ENCODE measurements at regions not wholly inside any gene's neighbourhood (a gene's known extent, or its start where the extent isn't known, plus 50 kb on each side); places are given as distances from the start of the nearest gene placed in this dataset.
"Not testable (repeated sequence)": the region's sequence is repeated elsewhere in the genome, so short reads cannot be mapped to it uniquely, and the experiment has no call there.

- Mint-ChIP-seq H3K27me3 (ENCODE audit: low read depth) (peaks cover 47% of the 10 kb centered on the region), H3K4me3 (no peak overlapping the region), H3K9me3 (no peaks in the 10 kb centered on the region), H3K4me1 (ENCODE audit: low read depth) (no peaks in the 10 kb centered on the region), H3K27ac (no peak overlapping the region), H3K36me3 (ENCODE audit: insufficient read depth in 2 of 2) (no peaks in the 10 kb centered on the region)
- DNase-seq, result no peak
- ATAC-seq (replicated peaks in 1 of 2), result no peak
These were observed 68.0 kb downstream of the LUZP4 start for GRCh38 chrX:115357326-115358120.

- not testable (repeated sequence) for H3K9me3 Mint-ChIP-seq; H3K4me1 Mint-ChIP-seq (ENCODE audit: low read depth); DNase-seq; H3K27ac Mint-ChIP-seq; H3K4me3 Mint-ChIP-seq; ATAC-seq (replicated peaks in 1 of 2); H3K36me3 Mint-ChIP-seq (ENCODE audit: insufficient read depth in 2 of 2)
- H3K27me3 Mint-ChIP-seq (ENCODE audit: low read depth), result peaks cover 51% of the 10 kb centered on the region
These were observed 70.0 kb downstream of the LUZP4 start for GRCh38 chrX:115359508-115359907.

- ATAC-seq (replicated peaks in 1 of 2), result no peak
- Mint-ChIP-seq H3K9me3 (no peaks in the 10 kb centered on the region), H3K4me3 (no peak overlapping the region), H3K27ac (no peak overlapping the region), H3K27me3 (ENCODE audit: low read depth) (peaks cover 49% of the 10 kb centered on the region), H3K36me3 (ENCODE audit: insufficient read depth in 2 of 2) (no peaks in the 10 kb centered on the region), H3K4me1 (ENCODE audit: low read depth) (no peaks in the 10 kb centered on the region)
- no peak for DNase-seq
These were observed 70.8 kb downstream of the LUZP4 start for GRCh38 chrX:115360220-115360781.

GRCh38 chrX:115362334-115363095, 73.0 kb downstream of the LUZP4 start:
- H3K27ac Mint-ChIP-seq, result no peak overlapping the region
- ATAC-seq (replicated peaks in 1 of 2) (peak; percentile 43 to 59), DNase-seq (peak; percentile 0 to 5)
- no peaks in the 10 kb centered on the region for H3K4me1 Mint-ChIP-seq (ENCODE audit: low read depth)
- no peaks in the 10 kb centered on the region for H3K36me3 Mint-ChIP-seq (ENCODE audit: insufficient read depth in 2 of 2)
- H3K4me3 Mint-ChIP-seq, result no peak overlapping the region
- H3K27me3 Mint-ChIP-seq (ENCODE audit: low read depth), result peaks cover 51% of the 10 kb centered on the region
- no peaks in the 10 kb centered on the region for H3K9me3 Mint-ChIP-seq

GRCh38 chrX:115363372-115363771, 73.9 kb downstream of the LUZP4 start:
- no peak for DNase-seq
- Mint-ChIP-seq H3K36me3 (ENCODE audit: insufficient read depth in 2 of 2) (no peaks in the 10 kb centered on the region), H3K27ac (no peak overlapping the region), H3K27me3 (ENCODE audit: low read depth) (peaks cover 42% of the 10 kb centered on the region), H3K9me3 (no peaks in the 10 kb centered on the region), H3K4me3 (no peak overlapping the region), H3K4me1 (ENCODE audit: low read depth) (no peaks in the 10 kb centered on the region)
- ATAC-seq (replicated peaks in 1 of 2), result no peak

- DNase-seq, result no peak
- Mint-ChIP-seq H3K9me3 (no peaks in the 10 kb centered on the region), H3K27me3 (ENCODE audit: low read depth) (peaks cover 37% of the 10 kb centered on the region), H3K4me1 (ENCODE audit: low read depth) (no peaks in the 10 kb centered on the region), H3K36me3 (ENCODE audit: insufficient read depth in 2 of 2) (no peaks in the 10 kb centered on the region), H3K4me3 (no peak overlapping the region), H3K27ac (no peak overlapping the region)
- ATAC-seq (replicated peaks in 1 of 2), result no peak
These were observed 74.4 kb downstream of the LUZP4 start for GRCh38 chrX:115363897-115364296.

GRCh38 chrX:115364670-115365069, 75.2 kb downstream of the LUZP4 start:
- H3K9me3 Mint-ChIP-seq, result no peaks in the 10 kb centered on the region
- peaks cover 37% of the 10 kb centered on the region for H3K27me3 Mint-ChIP-seq (ENCODE audit: low read depth)
- H3K4me1 Mint-ChIP-seq (ENCODE audit: low read depth), result no peaks in the 10 kb centered on the region
- H3K4me3 Mint-ChIP-seq, result no peak overlapping the region
- no peak for DNase-seq
- no peaks in the 10 kb centered on the region for H3K36me3 Mint-ChIP-seq (ENCODE audit: insufficient read depth in 2 of 2)
- no peak overlapping the region for H3K27ac Mint-ChIP-seq
- ATAC-seq (replicated peaks in 1 of 2), result no peak

- Mint-ChIP-seq H3K27ac (no peak overlapping the region), H3K9me3 (no peaks in the 10 kb centered on the region), H3K4me3 (no peak overlapping the region), H3K4me1 (ENCODE audit: low read depth) (no peaks in the 10 kb centered on the region), H3K27me3 (ENCODE audit: low read depth) (peaks cover 42% of the 10 kb centered on the region), H3K36me3 (ENCODE audit: insufficient read depth in 2 of 2) (no peaks in the 10 kb centered on the region)
- no peak for DNase-seq
- ATAC-seq (replicated peaks in 1 of 2), result no peak
These were observed 77.0 kb downstream of the LUZP4 start for GRCh38 chrX:115366535-115366934.

- no peak overlapping the region for H3K4me3 Mint-ChIP-seq
- peaks cover 44% of the 10 kb centered on the region for H3K27me3 Mint-ChIP-seq (ENCODE audit: low read depth)
- no peaks in the 10 kb centered on the region for H3K36me3 Mint-ChIP-seq (ENCODE audit: insufficient read depth in 2 of 2)
These were observed 77.9 kb downstream of the LUZP4 start for GRCh38 chrX:115367455-115367854.

GRCh38 chrX:115367951-115368350, 78.4 kb downstream of the LUZP4 start:
- Mint-ChIP-seq H3K4me1 (ENCODE audit: low read depth) (no peaks in the 10 kb centered on the region), H3K4me3 (no peak overlapping the region), H3K27ac (no peak overlapping the region), H3K27me3 (ENCODE audit: low read depth) (peaks cover 49% of the 10 kb centered on the region), H3K9me3 (no peaks in the 10 kb centered on the region), H3K36me3 (ENCODE audit: insufficient read depth in 2 of 2) (no peaks in the 10 kb centered on the region)
- DNase-seq, result no peak
- ATAC-seq (replicated peaks in 1 of 2), result no peak

More at GRCh38 chrX:115367455-115367854, 77.9 kb downstream of the LUZP4 start:
- ATAC-seq (replicated peaks in 1 of 2) (no peak), DNase-seq (no peak)
- Mint-ChIP-seq H3K27ac (no peak overlapping the region), H3K9me3 (no peaks in the 10 kb centered on the region), H3K4me1 (ENCODE audit: low read depth) (no peaks in the 10 kb centered on the region)

- H3K4me1 Mint-ChIP-seq (ENCODE audit: low read depth), result no peaks in the 10 kb centered on the region
- no peak overlapping the region for H3K4me3 Mint-ChIP-seq
- no peak for DNase-seq
- H3K27me3 Mint-ChIP-seq (ENCODE audit: low read depth), result peaks cover 51% of the 10 kb centered on the region
- no peak overlapping the region for H3K27ac Mint-ChIP-seq
- no peak for ATAC-seq (replicated peaks in 1 of 2)
- H3K36me3 Mint-ChIP-seq (ENCODE audit: insufficient read depth in 2 of 2), result no peaks in the 10 kb centered on the region
- no peaks in the 10 kb centered on the region for H3K9me3 Mint-ChIP-seq
These were observed 79.4 kb downstream of the LUZP4 start for GRCh38 chrX:115368876-115369275.

GRCh38 chrX:115372152-115372551, 82.6 kb downstream of the LUZP4 start:
- Mint-ChIP-seq H3K27ac (no peak overlapping the region), H3K27me3 (ENCODE audit: low read depth) (peaks cover 51% of the 10 kb centered on the region), H3K9me3 (no peaks in the 10 kb centered on the region), H3K4me1 (ENCODE audit: low read depth) (no peaks in the 10 kb centered on the region), H3K36me3 (ENCODE audit: insufficient read depth in 2 of 2) (no peaks in the 10 kb centered on the region), H3K4me3 (no peak overlapping the region)
- ATAC-seq (replicated peaks in 1 of 2) (no peak), DNase-seq (no peak)

GRCh38 chrX:115373308-115373707, 83.8 kb downstream of the LUZP4 start:
- H3K4me1 Mint-ChIP-seq (ENCODE audit: low read depth), result no peaks in the 10 kb centered on the region
- H3K4me3 Mint-ChIP-seq, result no peak overlapping the region
- peaks cover 53% of the 10 kb centered on the region for H3K27me3 Mint-ChIP-seq (ENCODE audit: low read depth)
- H3K36me3 Mint-ChIP-seq (ENCODE audit: insufficient read depth in 2 of 2), result no peaks in the 10 kb centered on the region
- ATAC-seq (replicated peaks in 1 of 2) (no peak), DNase-seq (no peak)
- H3K27ac Mint-ChIP-seq, result no peak overlapping the region
- H3K9me3 Mint-ChIP-seq, result no peaks in the 10 kb centered on the region
